Endothelial cell of umbilical vein (primary cell): ENCODE measurements at regions not wholly inside any gene's neighbourhood (a gene's known extent, or its start where the extent isn't known, plus 50 kb on each side); places are given as distances from the start of the nearest gene placed in this dataset.

ENCODE experiments used
- BruUV-seq: library from RNA; stranded (reverse); fragments of 400-500 nt; replicated peaks from 2 replicates; lab custom pipeline; 2021; lab: Mats Ljungman, UMichigan
- CTCF ChIA-PET: fragments of 300-600, 350-600 bp; sonication (Branson Sonifier 250); formaldehyde crosslinking; loops from one replicate; lab custom pipeline; 2021; ENCODE audit warnings: antibody characterized with exemption, inconsistent platforms; lab: Charles Lee
- POLR2A ChIA-PET: fragments of 300-600, 350-600 bp; sonication (Branson Sonifier 250); formaldehyde crosslinking; loops from one replicate; lab custom pipeline; 2021; ENCODE audit warnings: antibody characterized with exemption, inconsistent platforms; lab: Charles Lee
- DNase-seq: peaks from one replicate; pipeline ENCODE4 v3.0.0-alpha.2; 2011; ENCODE audit warnings: low read depth, low spot score
- FAIRE-seq: peaks from 2 replicates; lab custom pipeline; 2011; peaks lifted over from hg19 to GRCh38; lab: Jason Lieb, UNC
- H2AFZ ChIP-seq: 2 replicates; pipeline ENCODE4 v1.6.0; 2012; ENCODE audit warnings: low read depth, low read length, control low read depth, inconsistent platforms
- H3K27ac ChIP-seq: 2 replicates; pipeline ENCODE4 v1.5.1; 2011; ENCODE audit warnings: low read depth, mild to moderate bottlenecking, control low read depth, low read length, moderate library complexity; ENCODE audit not compliant: insufficient read depth
- H3K27me3 ChIP-seq, 2 experiments: 2 replicates each; pipeline versions ENCODE4 v1.6.0 to v1.6.1; 2011; ENCODE audit warnings: low read length in 2 of 2, mixed read lengths in 1 of 2; ENCODE audit not compliant: control insufficient read depth in 2 of 2, insufficient read depth in 2 of 2
- H3K36me3 ChIP-seq, 2 experiments: 2 replicates in 1 of 2; 3 replicates in 1 of 2; pipeline ENCODE4 v1.5.1; 2011; ENCODE audit warnings: low read length in 2 of 2, mild to moderate bottlenecking in 1 of 2, moderate library complexity in 1 of 2; ENCODE audit not compliant: control insufficient read depth in 2 of 2, insufficient read depth in 2 of 2; ENCODE audit errors: extremely low read depth in 1 of 2
- H3K4me1 ChIP-seq: 3 replicates; pipeline ENCODE4 v1.5.1; 2011; ENCODE audit warnings: mild to moderate bottlenecking, low read length; ENCODE audit not compliant: control insufficient read depth, insufficient read depth; ENCODE audit errors: extremely low read depth
- H3K4me2 ChIP-seq: 2 replicates; pipeline ENCODE4 v1.6.1; 2011; ENCODE audit warnings: low read length, control low read depth, mixed read lengths; ENCODE audit not compliant: insufficient read depth
- H3K4me3 ChIP-seq, 3 experiments: fragments of 200-600 bp in 1 of 3; sonication (generic), shearing (Covaris generic) in 1 of 3; replicated peaks in 1 of 3; 2 replicates each; pipeline ENCODE4 v1.5.1; 2011 to 2016; ENCODE audit warnings: control low read depth in 3 of 3, low read length in 3 of 3, mild to moderate bottlenecking in 2 of 3, inconsistent platforms in 1 of 3, low read depth in 1 of 3, moderate library complexity in 1 of 3; ENCODE audit not compliant: insufficient read depth in 1 of 3
- H3K79me2 ChIP-seq: 2 replicates; pipeline ENCODE4 v1.6.0; 2012; ENCODE audit warnings: low read length, inconsistent platforms; ENCODE audit not compliant: control insufficient read depth, insufficient read depth
- H3K9ac ChIP-seq: replicated peaks from 2 replicates; pipeline ENCODE3; 2011; ENCODE audit warnings: low read length, control low read depth; ENCODE audit not compliant: insufficient read depth; ENCODE audit errors: extremely low read depth
- H3K9me1 ChIP-seq: replicated peaks from 3 replicates; pipeline ENCODE4 v1.6.0; 2011; ENCODE audit warnings: mild to moderate bottlenecking, low read length; ENCODE audit not compliant: control insufficient read depth, insufficient read depth; ENCODE audit errors: extremely low read depth
- H3K9me3 ChIP-seq: replicated peaks from 2 replicates; pipeline ENCODE4 v1.5.1; 2012; ENCODE audit warnings: low read length, inconsistent platforms; ENCODE audit not compliant: control insufficient read depth, insufficient read depth
- H4K20me1 ChIP-seq: replicated peaks from 2 replicates; pipeline ENCODE3; 2011; ENCODE audit warnings: mild to moderate bottlenecking, low read length; ENCODE audit not compliant: control insufficient read depth, insufficient read depth; ENCODE audit errors: extremely low read depth
- EZH2 ChIP-seq: IDR thresholded peaks from 2 replicates; pipeline ENCODE4 v1.6.1; 2012; ENCODE audit warnings: borderline replicate concordance, low read depth, mild to moderate bottlenecking, moderate library complexity, low read length, inconsistent platforms; ENCODE audit not compliant: severe bottlenecking
- FOS ChIP-seq: IDR thresholded peaks from 2 replicates; pipeline ENCODE4 v1.6.1; 2011; ENCODE audit warnings: mild to moderate bottlenecking, low read length, moderate library complexity, borderline replicate concordance; ENCODE audit not compliant: insufficient read depth
- GATA2 ChIP-seq: IDR thresholded peaks from 2 replicates; pipeline ENCODE4 v1.7.0; 2011; ENCODE audit warnings: low read depth, mild to moderate bottlenecking, moderate library complexity, mixed read lengths, low read length; ENCODE audit not compliant: insufficient read length, insufficient read depth
- JUN ChIP-seq: IDR thresholded peaks from 2 replicates; pipeline ENCODE4 v1.6.1; 2011; ENCODE audit warnings: borderline replicate concordance, low read depth; ENCODE audit not compliant: insufficient read length, insufficient read depth
- MYC ChIP-seq: IDR thresholded peaks from one replicate; pipeline ENCODE4 v1.6.1; 2011; ENCODE audit warnings: mild to moderate bottlenecking, low read depth, low read length
- POLR2A ChIP-seq: IDR thresholded peaks from 2 replicates; pipeline ENCODE4 v1.6.1; 2012; ENCODE audit warnings: low read depth, mild to moderate bottlenecking, control low read depth, low read length
- POLR2AphosphoS5 ChIP-seq: IDR thresholded peaks from 2 replicates; pipeline ENCODE4 v1.6.1; 2012; ENCODE audit warnings: low read depth, mild to moderate bottlenecking, control low read depth, low read length, moderate library complexity; ENCODE audit not compliant: insufficient read depth
- dilution Hi-C: fragments of 300-500 bp; cut with MboI; formaldehyde crosslinking; loops from one replicate; pipeline ENCODE4 v1.15.0; 2019; ENCODE audit warnings: low sequenced_read_pairs; ENCODE audit not compliant: extremely low pct_ligation_motif_present
- intact Hi-C: fragments of 100-400 bp; cut with micrococcal nuclease; formaldehyde crosslinking; loops from one replicate; pipeline ENCODE4 v1.10.0; 2022
- TF ChIP-seq, protein P1 (sequence below), 2 donors: IDR thresholded peaks; 1 replicate in 1 of 2; 2 replicates in 1 of 2; pipeline ENCODE4 v1.5.1; 2011; ENCODE audit warnings: low read length in 2 of 2, mild to moderate bottlenecking in 2 of 2, moderate library complexity in 2 of 2, control low read depth in 1 of 2, inconsistent platforms in 1 of 2, low read depth in 1 of 2; ENCODE audit not compliant: insufficient read depth in 1 of 2; ENCODE audit errors: extremely low read depth in 1 of 2
- TF ChIP-seq, protein P2 (sequence below): IDR thresholded peaks from 2 replicates; pipeline ENCODE4 v1.6.1; 2011; ENCODE audit not compliant: insufficient read depth, insufficient read length

DNA sequence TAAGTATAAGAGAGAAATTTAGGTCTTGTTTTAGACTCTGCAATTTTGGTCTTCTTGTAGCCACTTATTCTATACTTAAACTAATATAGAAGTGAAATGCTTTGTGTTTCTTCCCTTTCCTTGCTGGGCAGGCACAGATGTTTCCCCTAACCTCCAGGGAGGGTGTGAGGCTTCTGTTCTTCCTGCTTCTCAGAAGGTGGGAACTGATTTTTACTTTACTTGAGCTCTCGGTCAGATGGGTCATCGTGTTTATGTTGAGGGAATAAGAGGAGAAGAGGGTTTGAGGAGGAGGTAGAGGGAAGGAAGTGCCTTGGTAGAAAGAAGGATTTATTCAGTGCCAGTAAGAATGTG lies 92.5 kb upstream of the CXCR4 start:
- Histone ChIP-seq H3K4me3 (no peak overlapping the region), H3K4me1 (no peaks in the 10 kb centered on the region), H2AFZ (no peak overlapping the region), H3K4me2 (no peak overlapping the region), H3K27me3 (no peaks in the 10 kb centered on the region), H4K20me1 (no peaks in the 10 kb centered on the region), H3K9ac (no peak overlapping the region), H3K79me2 (no peaks in the 10 kb centered on the region), H3K9me1 (no peaks in the 10 kb centered on the region), H3K27ac (no peak overlapping the region), H3K36me3 (no peaks in the 10 kb centered on the region), H3K9me3 (no peaks in the 10 kb centered on the region)
- DNase-seq (no peak), FAIRE-seq (no peak)
- ChIA-PET CTCF (no interaction called here), POLR2A (no interaction called here)
- BruUV-seq: no TSS peak
- dilution Hi-C loops (no loop called here), intact Hi-C loops (no loop called here)
- TF ChIP-seq MYC (no peak), EZH2 (no peak), POLR2AphosphoS5 (no peak), GATA2 (no peak), FOS (no peak), JUN (no peak), POLR2A (no peak)
- TF ChIP-seq, protein P1, sequence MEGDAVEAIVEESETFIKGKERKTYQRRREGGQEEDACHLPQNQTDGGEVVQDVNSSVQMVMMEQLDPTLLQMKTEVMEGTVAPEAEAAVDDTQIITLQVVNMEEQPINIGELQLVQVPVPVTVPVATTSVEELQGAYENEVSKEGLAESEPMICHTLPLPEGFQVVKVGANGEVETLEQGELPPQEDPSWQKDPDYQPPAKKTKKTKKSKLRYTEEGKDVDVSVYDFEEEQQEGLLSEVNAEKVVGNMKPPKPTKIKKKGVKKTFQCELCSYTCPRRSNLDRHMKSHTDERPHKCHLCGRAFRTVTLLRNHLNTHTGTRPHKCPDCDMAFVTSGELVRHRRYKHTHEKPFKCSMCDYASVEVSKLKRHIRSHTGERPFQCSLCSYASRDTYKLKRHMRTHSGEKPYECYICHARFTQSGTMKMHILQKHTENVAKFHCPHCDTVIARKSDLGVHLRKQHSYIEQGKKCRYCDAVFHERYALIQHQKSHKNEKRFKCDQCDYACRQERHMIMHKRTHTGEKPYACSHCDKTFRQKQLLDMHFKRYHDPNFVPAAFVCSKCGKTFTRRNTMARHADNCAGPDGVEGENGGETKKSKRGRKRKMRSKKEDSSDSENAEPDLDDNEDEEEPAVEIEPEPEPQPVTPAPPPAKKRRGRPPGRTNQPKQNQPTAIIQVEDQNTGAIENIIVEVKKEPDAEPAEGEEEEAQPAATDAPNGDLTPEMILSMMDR (IDR thresholded peaks at IDR 0.05; ENCODE audit: extremely low read depth in 1 of 2, insufficient read depth in 1 of 2, low read depth in 1 of 2, low read length in 2 of 2): no peak
- TF ChIP-seq, protein P2, sequence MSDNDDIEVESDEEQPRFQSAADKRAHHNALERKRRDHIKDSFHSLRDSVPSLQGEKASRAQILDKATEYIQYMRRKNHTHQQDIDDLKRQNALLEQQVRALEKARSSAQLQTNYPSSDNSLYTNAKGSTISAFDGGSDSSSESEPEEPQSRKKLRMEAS: no peak
